ENCODE measurements at regions not wholly inside any gene's neighbourhood (a gene's known extent, or its start where the extent isn't known, plus 50 kb on each side); places are given as distances from the start of the nearest gene placed in this dataset.

DNA sequence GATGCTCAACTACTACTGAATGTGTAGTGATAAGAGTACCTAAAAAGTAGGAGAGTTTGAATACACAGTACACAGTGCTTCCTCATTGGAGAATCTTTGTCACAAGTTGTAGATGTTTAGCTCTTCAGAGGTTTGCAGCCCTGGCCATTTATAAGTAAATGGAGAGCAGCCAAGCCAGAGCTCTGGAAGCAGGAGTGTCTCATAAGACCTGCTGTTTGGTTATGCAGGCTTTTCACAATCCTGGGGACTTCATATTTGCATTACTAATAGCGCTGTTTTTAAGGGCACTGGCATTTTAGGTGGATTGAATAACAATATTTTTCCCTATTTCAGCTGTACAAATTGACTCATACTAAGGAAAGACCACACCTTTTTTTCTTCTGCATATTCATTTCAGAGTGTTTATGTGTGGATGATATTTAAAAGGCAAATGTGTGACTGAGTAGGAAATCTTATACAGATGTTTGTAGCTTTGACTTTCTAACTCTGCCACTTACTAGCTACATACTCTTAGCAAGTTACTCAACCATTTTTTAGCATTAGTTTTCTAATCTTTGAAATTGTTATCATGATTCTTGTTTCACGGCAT is 730.5 kb upstream of the MAP3K7 start:
- TF ChIP-seq, protein P1, sequence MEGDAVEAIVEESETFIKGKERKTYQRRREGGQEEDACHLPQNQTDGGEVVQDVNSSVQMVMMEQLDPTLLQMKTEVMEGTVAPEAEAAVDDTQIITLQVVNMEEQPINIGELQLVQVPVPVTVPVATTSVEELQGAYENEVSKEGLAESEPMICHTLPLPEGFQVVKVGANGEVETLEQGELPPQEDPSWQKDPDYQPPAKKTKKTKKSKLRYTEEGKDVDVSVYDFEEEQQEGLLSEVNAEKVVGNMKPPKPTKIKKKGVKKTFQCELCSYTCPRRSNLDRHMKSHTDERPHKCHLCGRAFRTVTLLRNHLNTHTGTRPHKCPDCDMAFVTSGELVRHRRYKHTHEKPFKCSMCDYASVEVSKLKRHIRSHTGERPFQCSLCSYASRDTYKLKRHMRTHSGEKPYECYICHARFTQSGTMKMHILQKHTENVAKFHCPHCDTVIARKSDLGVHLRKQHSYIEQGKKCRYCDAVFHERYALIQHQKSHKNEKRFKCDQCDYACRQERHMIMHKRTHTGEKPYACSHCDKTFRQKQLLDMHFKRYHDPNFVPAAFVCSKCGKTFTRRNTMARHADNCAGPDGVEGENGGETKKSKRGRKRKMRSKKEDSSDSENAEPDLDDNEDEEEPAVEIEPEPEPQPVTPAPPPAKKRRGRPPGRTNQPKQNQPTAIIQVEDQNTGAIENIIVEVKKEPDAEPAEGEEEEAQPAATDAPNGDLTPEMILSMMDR (IDR thresholded peaks at IDR 0.05), result no peak
- TF ChIP-seq POLR2AphosphoS5 (IDR thresholded peaks at IDR 0.05; ENCODE audit: insufficient read depth in 1 of 2, low read depth in 1 of 2) (no peak), POLR2A (IDR thresholded peaks at IDR 0.05) (no peak)
